Retinal pigment epithelial cell (primary cell): ENCODE measurements at regions not wholly inside any gene's neighbourhood (a gene's known extent, or its start where the extent isn't known, plus 50 kb on each side); places are given as distances from the start of the nearest gene placed in this dataset.

Experiments used
- DNase-seq: peaks from one replicate; pipeline ENCODE4 v3.0.0-alpha.2; 2010; ENCODE audit warnings: low read depth
- H3K4me3 ChIP-seq: 2 replicates; pipeline ENCODE4 v1.5.1; 2011; ENCODE audit warnings: mild to moderate bottlenecking, low read length, control low read depth, moderate library complexity
- TF ChIP-seq, protein P1 (sequence below): conservative IDR thresholded peaks from 2 replicates; pipeline ENCODE4 v1.5.1; 2011; ENCODE audit warnings: low read depth, low read length, control low read depth, inconsistent platforms

DNA sequence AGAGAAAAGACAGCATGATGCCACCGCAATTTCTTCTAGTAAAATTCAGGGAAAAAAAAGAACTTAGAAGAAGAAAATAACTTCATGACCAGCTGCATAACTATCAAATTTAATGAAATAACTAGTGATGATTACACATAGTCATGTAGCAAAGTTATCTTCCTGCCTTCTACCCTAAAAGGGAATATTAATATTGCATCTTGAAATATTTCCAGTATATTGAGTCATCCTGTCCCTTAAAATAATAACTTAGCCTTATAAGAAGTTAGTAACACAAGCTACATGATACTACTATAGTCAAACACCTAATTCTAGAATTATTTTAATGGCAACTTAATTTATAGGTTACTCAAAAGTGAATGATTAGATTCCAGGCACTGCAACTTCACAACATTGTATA, 289.2 kb downstream of the KLF12 start:
- DNase-seq: no peak
- H3K4me3 ChIP-seq: no peak overlapping the region
- TF ChIP-seq, protein P1, sequence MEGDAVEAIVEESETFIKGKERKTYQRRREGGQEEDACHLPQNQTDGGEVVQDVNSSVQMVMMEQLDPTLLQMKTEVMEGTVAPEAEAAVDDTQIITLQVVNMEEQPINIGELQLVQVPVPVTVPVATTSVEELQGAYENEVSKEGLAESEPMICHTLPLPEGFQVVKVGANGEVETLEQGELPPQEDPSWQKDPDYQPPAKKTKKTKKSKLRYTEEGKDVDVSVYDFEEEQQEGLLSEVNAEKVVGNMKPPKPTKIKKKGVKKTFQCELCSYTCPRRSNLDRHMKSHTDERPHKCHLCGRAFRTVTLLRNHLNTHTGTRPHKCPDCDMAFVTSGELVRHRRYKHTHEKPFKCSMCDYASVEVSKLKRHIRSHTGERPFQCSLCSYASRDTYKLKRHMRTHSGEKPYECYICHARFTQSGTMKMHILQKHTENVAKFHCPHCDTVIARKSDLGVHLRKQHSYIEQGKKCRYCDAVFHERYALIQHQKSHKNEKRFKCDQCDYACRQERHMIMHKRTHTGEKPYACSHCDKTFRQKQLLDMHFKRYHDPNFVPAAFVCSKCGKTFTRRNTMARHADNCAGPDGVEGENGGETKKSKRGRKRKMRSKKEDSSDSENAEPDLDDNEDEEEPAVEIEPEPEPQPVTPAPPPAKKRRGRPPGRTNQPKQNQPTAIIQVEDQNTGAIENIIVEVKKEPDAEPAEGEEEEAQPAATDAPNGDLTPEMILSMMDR: no peak

DNA sequence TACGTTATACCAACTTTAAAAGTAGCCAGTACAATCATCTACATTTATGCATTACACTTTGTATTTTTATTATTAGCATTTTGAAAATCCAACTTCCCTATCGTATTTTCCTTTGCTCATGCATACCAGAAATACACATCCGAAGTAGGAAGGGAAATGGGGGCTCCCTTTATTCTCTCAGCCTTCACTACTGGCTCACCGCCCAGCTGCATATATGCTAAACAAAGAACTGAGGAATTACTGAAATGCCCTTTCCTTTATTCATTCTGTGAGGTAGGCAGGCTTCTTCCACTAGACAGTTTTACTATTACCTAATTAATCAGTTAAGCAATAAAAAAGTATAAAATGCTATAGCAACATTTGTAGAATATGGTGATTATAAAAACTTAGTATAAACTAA, 291.6 kb downstream of the KLF12 start:
- no peak for DNase-seq
- TF ChIP-seq, protein P1: no peak
- no peak overlapping the region for H3K4me3 ChIP-seq

DNA sequence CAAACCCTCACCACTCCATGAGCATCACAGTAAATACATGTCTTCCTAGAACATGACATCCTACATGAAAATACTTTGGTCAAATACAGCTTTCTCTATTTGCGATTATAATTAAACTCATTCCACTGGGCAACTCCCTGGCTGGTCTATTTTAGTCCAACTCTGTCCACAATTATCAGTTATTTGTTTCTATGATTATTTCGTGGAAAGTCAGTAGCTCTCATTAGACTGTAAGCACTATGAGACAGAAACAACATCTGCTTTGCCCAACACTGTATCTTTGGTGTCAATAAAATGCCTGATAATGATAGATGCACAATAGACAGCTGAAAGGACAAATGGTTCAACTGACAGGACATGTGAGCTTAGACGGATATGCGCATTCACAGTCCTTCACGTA, 292.0 kb downstream of the KLF12 start:
- no peak overlapping the region for H3K4me3 ChIP-seq
- no peak for DNase-seq
- TF ChIP-seq, protein P1: no peak

DNA sequence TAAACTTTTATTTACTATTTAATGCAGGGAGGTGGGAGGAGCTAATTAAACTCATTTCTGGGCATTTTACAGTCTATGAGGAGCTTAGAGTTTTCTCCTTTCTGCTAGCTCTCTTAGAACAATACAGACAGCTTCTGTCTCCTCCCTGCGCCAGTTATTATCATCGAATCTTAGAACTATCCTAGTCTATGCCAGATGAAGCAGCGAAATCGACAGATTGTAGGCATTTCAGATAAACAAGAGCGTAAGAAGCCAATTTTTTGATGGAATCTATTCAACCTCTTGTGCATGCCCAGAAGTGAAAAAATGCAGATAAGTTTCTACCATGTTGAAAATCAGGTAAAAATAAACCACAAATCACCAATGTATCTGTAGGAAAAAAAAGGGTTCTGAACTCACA, 297.1 kb downstream of the KLF12 start:
- TF ChIP-seq, protein P1: no peak
- DNase-seq: no peak

DNA sequence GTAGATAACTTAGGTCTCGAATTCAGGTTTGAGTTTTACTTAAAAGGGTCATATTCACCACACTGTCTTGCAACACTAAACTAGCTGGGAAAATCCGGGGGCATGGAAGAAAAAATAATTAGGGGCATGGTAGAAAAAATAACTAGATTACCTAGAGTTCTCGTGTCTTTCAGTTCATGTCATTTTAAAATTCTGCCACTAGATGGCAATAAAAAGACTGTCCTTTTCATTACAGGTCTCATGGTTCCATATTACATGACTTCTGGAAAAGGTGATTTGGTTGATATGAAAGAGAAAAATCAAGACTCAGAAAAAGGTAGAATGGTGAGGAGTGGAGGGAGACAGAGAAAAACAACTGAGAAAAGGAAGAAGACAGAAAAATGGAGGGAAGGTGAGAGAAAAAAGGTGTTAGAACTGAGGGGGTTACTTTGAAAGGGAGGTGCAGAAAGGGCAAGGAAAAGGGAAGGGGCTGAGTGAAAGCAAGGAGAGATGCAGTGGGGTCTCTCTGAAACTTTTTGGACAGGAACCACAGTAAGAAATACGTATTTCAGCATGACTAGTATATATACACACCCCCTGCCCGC, 299.0 kb downstream of the KLF12 start:
- TF ChIP-seq, protein P1: peak; percentile 57
- H3K4me3 ChIP-seq: no peak overlapping the region
- peak; percentile 10 for DNase-seq

More for the DNA sequence above, 297.1 kb downstream of the KLF12 start:
- H3K4me3 ChIP-seq: no peak overlapping the region

DNA sequence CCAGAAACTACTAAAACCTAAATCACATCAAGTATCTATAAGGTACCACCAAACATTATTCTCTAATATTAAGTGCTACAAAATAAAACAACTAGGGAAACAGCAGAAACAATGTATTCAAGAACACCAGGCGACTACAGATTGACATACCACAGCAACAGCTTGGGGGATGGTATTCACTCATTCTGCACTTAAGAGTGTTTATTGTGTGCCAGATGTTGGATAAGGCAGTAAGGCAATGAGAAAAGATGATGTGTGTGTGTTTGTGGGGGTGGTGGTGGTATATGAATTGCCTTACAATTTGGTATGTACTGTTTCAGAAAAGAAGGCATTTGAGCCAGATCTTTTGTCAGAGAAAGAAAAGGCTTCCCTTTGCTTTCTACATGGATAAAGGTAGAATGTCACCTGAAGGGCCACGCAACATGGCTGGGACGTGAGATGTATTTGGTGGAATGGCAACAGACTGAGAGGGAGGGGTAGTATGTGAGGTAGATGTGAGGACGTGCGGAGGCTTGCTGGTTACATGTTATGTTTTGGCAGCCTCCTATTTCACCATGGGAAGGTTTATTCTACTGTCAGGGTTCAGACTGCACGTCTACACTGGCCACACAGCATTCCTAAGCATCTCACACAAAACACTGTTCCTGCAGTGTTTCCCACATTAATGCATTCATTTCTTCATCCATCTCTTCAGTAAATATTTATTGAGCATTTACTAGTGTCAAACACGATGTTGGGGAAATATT, 300.7 kb downstream of the KLF12 start:
- TF ChIP-seq, protein P1: no peak
- no peak overlapping the region for H3K4me3 ChIP-seq
- DNase-seq: no peak

DNA sequence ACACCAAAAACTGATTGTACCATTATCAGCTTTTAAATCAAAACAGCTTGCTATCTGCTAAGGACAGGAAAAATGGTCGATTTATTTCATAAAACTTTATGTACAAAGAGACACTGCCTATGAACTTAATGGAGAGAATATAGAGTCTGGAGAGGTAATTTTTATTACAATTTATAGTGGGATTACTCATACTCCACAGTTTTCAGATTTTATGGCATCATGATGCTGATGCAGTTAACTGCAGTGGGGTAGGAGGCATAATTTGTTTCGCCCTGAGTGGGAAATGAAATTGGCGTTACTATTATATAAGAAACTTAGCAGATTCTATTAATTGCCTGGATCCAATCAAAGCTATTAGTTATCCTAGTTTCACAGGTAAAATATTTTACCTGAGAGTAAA, 301.4 kb downstream of the KLF12 start:
- TF ChIP-seq, protein P1: no peak
- no peak for DNase-seq
- H3K4me3 ChIP-seq: no peak overlapping the region
